Left cardiac atrium (tissue), 4 donors: ENCODE measurements at regions not wholly inside any gene's neighbourhood (a gene's known extent, or its start where the extent isn't known, plus 50 kb on each side); places are given as distances from the start of the nearest gene placed in this dataset.

Experiments used
- ATAC-seq, 2 donors: fragments of 200-7000 bp; cut with Tn5 transposase; one replicate each; pipeline ENCODE4 v1.9.1; 2020; ENCODE audit warnings: mild to moderate bottlenecking in 2 of 2, moderate library complexity in 2 of 2
- DNase-seq: peaks from one replicate; pipeline ENCODE4 v3.0.0-alpha.2; 2020
- intact Hi-C, 2 donors: fragments of 100-400 bp; cut with DNase I; formaldehyde crosslinking; loops; one replicate each; pipeline versions ENCODE4 v1.14.1 to v1.15.1; 2022 to 2023
- donor health status: DM: no; HTN: yes; CAD: no.
- donor health status: DM: no; HTN: yes; CAD: no; lungs with severe emphysema.
- donor health status: DM: yes; HTN: yes; CAD: no.
- donor health status: Dilated cardiomyopathy.

DNA sequence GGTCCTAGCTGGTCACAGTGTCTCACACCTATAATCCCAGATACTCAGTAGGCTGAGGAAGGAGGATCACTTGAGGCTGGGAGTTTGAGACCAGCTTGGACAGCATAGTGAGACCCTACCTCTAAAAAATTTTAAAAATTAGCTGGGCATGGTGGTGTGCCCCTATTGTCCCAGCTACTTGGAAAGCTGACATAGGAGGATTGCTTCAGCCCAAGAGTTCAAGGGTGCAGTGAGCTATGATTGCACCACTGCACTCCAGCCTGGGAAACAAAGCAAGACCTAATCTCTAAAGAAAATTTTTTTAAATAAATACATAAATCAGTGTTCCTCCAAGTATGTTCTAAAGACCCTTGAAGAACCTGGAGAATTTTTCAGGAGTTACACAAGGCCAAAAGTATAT, 50.6 kb upstream of the GNAO1 start:
- ATAC-seq (no peak), DNase-seq (no peak)
- intact Hi-C loops: no loop called here

DNA sequence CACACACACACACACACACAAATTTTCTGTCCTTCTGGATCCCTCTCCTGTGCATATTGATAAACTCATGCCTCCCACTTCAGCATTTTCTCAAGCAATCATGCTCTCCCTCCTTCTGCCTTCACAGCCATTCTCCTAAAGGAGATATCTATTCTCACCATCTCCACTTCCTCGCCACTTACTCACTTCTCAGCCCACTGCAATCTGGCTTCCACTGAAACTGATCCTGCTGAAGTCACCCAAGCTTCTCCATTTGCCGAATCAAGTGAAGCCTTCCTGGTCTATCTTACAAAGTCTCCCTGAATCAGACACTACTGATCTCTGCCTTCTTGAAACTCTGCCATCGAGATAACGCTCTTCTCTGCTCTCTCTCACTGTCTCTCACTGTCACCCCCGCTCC, 54.0 kb upstream of the GNAO1 start:
- intact Hi-C loops: no loop called here
- no peak for DNase-seq

DNA sequence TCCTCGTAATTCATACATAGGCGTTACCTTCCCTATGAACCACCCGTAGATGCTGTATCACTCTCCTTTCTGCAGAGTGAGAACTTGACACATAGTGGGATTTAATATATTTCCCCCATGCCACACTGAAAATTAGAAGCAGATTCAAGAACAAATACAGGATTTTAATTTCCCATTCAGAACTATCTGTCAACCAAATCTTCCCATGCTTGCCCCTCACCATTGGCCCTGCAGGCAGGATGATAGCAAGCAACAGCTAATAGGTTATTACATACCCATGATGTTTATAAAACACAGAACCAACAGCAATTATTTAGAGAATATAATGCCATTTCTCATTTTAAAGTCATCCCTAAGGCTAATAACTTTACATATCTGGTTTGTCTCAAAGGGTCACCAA, 55.0 kb upstream of the GNAO1 start:
- DNase-seq (no peak), ATAC-seq (no peak)
- intact Hi-C loops: no loop called here

More for the DNA sequence above, 54.0 kb upstream of the GNAO1 start:
- ATAC-seq: no peak

DNA sequence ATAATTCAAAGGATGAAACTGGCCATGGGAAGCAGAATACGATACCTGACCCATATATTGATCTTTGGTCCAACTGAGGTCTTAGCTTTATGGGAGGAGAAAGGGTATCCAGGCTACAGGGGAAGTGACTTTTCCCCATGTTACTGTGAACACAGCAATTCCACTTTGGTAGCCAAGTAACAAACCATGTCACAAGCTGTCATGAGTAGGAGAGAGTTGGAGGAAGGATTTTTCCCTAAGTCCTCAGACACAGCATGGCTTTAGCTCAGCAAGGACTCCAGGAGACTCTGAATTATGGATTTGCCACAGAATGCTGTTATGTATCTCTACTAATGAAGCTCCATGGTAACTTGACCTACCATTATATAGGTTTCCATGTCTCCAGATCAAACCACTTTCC, 56.5 kb upstream of the GNAO1 start:
- DNase-seq: no peak
- ATAC-seq: no peak
- intact Hi-C loops: no loop called here

DNA sequence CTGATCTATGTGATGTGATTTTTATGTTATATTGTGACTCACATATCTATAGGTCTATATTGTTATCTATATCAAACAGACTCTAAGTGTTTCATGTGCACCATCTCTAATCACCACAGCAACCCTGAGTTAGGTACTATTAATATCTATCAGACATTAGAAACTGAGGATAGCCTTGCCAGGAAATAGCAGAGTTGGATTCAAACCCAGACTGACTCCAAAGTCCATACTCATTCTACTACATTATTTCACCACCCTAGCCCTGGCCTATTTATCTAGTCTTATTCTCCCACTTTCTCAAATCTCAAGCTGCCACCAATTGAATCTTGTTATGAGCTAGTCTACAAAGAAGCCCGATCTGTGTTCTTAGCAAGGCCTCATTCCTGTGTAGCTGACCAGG, 65.4 kb upstream of the GNAO1 start:
- ATAC-seq (no peak), DNase-seq (no peak)
- intact Hi-C loops: no loop called here

DNA sequence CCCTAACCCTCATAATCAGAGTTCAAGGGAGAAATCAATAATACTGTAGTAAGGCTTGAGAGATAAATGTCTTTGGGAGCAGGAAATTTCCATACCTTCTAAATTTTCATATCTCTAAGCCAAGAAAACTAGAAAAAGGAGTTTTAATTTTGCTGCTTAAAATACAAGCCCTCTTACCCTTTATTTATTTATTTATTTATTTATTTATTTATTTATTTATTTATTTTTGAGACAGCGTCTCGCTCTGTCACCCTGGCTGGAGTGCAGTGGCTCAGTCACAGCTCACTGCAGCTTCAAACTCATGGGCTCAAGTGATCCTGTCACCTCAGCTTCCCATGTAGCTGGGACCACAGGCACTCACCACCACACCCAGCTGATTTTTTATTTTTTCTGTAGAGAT, 69.0 kb upstream of the GNAO1 start:
- DNase-seq (no peak), ATAC-seq (no peak)
- intact Hi-C loops: no loop called here

- intact Hi-C loops: no loop called here
- ATAC-seq (no peak), DNase-seq (no peak)
Observed at GRCh38 chr16:56121156-56121500, 70.2 kb upstream of the GNAO1 start.

GRCh38 chr16:56120447-56121155, 70.7 kb upstream of the GNAO1 start:
- intact Hi-C loops: no loop called here
- no peak for DNase-seq
- ATAC-seq: no peak

- no peak for ATAC-seq
- DNase-seq: no peak
- intact Hi-C loops: loop anchor here in 1 of 2 donors (10.0 kb wide), 1 partner anchor 174 kb away; no protein-coding TSS in a partner anchor
Observed at GRCh38 chr16:56119133-56119532, 72.2 kb upstream of the GNAO1 start.

GRCh38 chr16:56116577-56116964, 74.7 kb upstream of the GNAO1 start:
- no peak for ATAC-seq
- no peak for DNase-seq
- intact Hi-C loops: loop anchor here in 1 of 2 donors (10.0 kb wide), 1 partner anchor 172 kb away; no protein-coding TSS in a partner anchor

DNA sequence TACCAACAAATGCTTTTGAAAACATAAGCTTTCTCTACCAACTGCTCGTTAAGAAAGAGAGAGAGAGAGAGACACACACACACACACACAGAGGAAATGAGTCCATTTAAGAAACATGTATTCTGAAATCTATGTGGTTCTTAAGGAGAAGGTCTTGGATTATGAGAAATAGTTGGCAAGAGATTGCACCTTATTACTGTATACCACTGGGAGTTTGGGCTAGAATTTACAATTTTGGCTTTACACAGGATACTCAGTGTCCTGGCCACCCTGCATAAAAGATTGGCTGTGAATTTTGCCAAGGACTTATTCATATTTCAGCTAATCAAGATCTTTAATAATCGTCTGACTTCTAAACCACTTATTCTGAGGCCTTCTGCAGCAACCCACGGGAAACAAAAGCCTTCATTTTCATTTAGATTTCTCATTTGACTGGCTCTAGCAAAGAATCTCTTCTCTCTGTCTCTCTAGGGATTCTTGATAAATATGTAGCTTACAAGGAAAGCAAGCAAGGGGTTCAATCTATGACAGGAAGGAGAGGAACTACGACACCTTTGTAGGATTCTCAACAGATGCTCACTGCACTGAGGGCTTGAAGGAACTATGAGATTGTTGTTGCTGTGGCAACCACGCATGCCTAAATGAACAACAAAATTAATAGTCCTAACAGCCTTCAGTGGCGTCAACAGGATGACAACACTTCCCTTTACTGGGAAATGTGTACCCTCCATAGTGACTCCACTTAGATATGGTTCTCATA, 75.3 kb upstream of the GNAO1 start:
- DNase-seq: no peak
- intact Hi-C loops: loop anchor here in 1 of 2 donors (10.0 kb wide), 1 partner anchor 171 kb away; no protein-coding TSS in a partner anchor
- no peak for ATAC-seq

DNA sequence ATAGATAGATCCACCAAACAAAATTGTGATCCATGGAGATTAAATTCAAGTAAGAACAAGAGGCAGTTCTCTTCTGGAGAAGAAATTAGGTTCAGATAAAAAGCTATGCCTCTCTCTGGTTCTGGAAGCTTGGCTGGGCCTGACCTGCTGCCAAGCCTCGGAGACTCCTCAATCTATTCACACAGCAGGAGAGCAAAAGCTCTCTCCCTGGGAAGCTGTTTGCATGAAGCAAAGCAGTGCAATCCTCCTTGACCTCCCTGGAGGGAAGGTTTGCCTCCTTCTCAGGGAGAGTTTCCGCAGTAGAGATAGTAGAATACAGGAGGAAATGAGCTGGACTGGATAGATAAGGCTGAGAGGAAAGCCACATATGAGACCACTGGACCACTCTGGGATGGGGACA, 78.1 kb upstream of the GNAO1 start:
- intact Hi-C loops: loop anchor here in 1 of 2 donors (10.0 kb wide), 1 partner anchor 168 kb away; no protein-coding TSS in a partner anchor
- ATAC-seq: peak in 1 of 2 donors; percentile 60
- no peak for DNase-seq

- DNase-seq (no peak), ATAC-seq (no peak)
- intact Hi-C loops: loop anchor here in 1 of 2 donors (10.0 kb wide), 1 partner anchor 166 kb away; no protein-coding TSS in a partner anchor
Observed at GRCh38 chr16:56111100-56111499, 80.2 kb upstream of the GNAO1 start.

GRCh38 chr16:56109994-56110393, 81.3 kb upstream of the GNAO1 start:
- DNase-seq (no peak), ATAC-seq (no peak)
- intact Hi-C loops: loop anchor here in 1 of 2 donors (10.0 kb wide), 3 partner anchors 55 to 205 kb away; no protein-coding TSS in a partner anchor

DNA sequence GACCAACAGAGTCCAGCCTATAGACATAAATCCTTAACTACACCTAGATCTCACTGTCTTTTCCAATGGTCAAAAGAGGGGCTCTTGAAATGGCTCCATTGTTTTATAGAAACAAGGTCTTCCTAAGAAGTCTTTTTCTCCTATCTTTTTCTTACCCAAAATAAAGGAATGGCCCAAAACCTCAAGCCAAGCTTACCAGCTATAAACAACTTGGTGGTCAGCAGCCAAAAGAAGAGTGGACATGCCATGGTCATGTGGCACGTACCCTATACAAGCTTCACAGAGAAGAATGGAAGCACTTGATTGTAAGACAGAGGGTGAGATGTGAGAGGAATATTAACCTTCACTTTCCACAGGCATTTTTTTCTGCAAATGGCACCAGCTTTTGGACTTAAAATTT, 82.1 kb upstream of the GNAO1 start:
- intact Hi-C loops: loop anchor here in 1 of 2 donors (10.0 kb wide), 2 partner anchors 56 to 206 kb away; no protein-coding TSS in a partner anchor
- ATAC-seq (no peak), DNase-seq (no peak)

DNA sequence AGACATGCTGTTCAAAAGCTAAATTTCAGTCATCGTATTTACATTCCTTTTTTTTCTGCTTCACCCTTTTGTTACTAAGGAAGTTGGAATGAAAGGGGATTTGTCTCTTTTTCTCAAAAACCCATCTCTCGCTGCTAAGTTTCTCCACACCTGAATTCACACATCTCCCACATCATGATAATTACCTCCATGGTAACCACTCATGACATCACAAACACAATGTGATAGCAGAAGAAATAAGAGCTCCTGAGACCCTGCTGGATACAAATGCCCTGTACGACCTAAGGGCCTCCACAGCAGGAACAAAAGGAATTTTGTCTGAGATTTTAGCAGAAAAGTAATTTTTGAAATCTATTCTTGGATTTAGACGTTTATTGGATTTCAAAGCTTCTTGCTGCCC, 82.6 kb upstream of the GNAO1 start:
- intact Hi-C loops: loop anchor here in 1 of 2 donors (10.0 kb wide), 2 partner anchors 56 to 206 kb away; no protein-coding TSS in a partner anchor
- no peak for ATAC-seq
- DNase-seq: no peak

- ATAC-seq: no peak
- DNase-seq: no peak
- intact Hi-C loops: loop anchor here in 1 of 2 donors (10.0 kb wide), 2 partner anchors 57 to 207 kb away; no protein-coding TSS in a partner anchor
Observed at GRCh38 chr16:56108056-56108471, 83.2 kb upstream of the GNAO1 start.

GRCh38 chr16:56106527-56106926, 84.8 kb upstream of the GNAO1 start:
- ATAC-seq: no peak
- intact Hi-C loops: loop anchor here in 1 of 2 donors (10.0 kb wide), 2 partner anchors 58 to 208 kb away; no protein-coding TSS in a partner anchor

GRCh38 chr16:56102906-56103305, 88.4 kb upstream of the GNAO1 start:
- ATAC-seq: no peak
- intact Hi-C loops: loop anchor here in 1 of 2 donors (10.0 kb wide), 2 partner anchors 62 to 212 kb away; no protein-coding TSS in a partner anchor
- DNase-seq: no peak

More at GRCh38 chr16:56106527-56106926, 84.8 kb upstream of the GNAO1 start:
- DNase-seq: no peak

- peak; percentile 91 to 92 for ATAC-seq
- intact Hi-C loops: loop anchor here in 1 of 2 donors (10.0 kb wide), 2 partner anchors 63 to 213 kb away; no protein-coding TSS in a partner anchor
- DNase-seq: peak; percentile 62
Observed at GRCh38 chr16:56102183-56102686, 89.1 kb upstream of the GNAO1 start.
